HG02759 (cell line): ENCODE measurements at regions not wholly inside any gene's neighbourhood (a gene's known extent, or its start where the extent isn't known, plus 50 kb on each side); places are given as distances from the start of the nearest gene placed in this dataset.

ENCODE experiments used
- ATAC-seq: cut with Tn5 transposase; IDR thresholded peaks from one replicate; pipeline ENCODE4 v1.9.1; 2021; ENCODE audit warnings: mild to moderate bottlenecking, moderate library complexity; ENCODE audit not compliant: unreplicated experiment

DNA sequence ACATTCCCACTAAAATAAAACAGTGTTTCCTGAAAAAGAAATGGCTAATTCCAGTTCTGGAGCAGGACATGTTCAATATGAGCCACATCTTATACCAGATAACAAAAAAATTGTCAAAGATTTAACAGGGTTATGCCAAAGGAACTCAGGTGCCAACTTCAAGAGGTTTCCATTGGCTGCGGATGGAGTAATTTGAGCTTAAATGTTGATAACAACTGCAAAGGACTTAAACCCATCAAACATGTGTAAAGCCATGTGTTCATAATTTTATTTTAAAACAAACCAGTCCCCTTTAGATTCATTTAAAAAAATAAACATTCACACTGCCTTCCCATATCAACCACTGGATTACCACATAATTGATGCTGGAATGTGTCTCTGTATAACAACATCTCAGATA lies 156.4 kb upstream of the PCDH18 start:
- ATAC-seq: no peak

- no peak for ATAC-seq
These were observed 153.1 kb upstream of the PCDH18 start for GRCh38 chr4:137685357-137685756.

GRCh38 chr4:137681081-137681480 lies 148.8 kb upstream of the PCDH18 start:
- ATAC-seq: no peak

GRCh38 chr4:137678796-137679195 lies 146.5 kb upstream of the PCDH18 start:
- ATAC-seq: peak; percentile 68

DNA sequence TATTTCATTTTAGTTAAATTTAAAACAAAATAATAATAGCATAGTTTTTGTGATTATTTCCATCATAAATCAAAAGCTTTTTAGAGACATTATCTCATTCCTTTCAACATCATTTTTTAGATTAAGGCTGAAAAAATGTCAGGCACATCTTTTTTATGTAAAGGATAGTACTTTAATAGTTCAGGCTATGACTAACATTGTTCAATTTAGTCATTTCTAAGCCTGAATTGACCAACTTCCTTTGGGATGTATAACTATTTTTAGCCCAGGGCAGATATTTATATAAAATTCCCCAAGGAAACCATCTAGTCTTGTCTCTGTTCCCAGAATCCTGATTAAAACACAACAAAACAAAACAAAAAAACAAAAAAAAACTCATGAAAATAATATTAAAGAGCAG lies 145.6 kb upstream of the PCDH18 start:
- no peak for ATAC-seq

GRCh38 chr4:137676357-137676998 lies 144.2 kb upstream of the PCDH18 start:
- ATAC-seq: no peak

- ATAC-seq: no peak
These were observed 141.8 kb upstream of the PCDH18 start for GRCh38 chr4:137674066-137674465.

DNA sequence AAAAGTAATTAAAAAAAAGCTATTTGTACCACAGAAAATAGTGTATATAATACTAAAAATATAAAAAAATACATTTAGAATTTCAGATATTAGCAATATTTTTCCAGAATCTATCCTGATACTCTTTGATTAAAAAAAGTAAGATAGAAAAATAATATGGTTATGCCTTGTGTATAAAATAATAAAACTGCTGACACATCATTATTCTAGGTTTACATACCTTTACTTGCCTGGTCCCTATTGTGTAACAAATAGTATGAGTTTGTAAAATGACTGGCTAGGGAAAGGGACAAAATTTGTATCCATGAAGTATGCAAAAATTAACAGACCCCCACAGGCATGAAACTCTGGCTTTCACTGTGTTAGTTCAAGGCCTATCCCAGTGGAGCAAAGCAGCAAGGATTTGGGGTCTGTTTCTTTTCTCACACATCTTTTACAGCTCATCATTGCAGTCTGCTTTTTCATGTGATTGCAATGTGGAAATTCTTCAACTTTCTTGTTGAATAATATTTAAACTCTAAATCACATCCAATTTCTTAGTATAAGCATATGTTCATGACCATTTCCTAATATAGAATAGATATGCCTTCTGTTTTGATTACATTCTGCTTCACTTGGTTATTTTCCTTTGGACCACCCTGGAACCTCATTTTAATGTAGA lies 136.7 kb upstream of the PCDH18 start:
- ATAC-seq: no peak

- no peak for ATAC-seq
These were observed 132.1 kb upstream of the PCDH18 start for GRCh38 chr4:137664416-137664815.

GRCh38 chr4:137664046-137664387 lies 131.7 kb upstream of the PCDH18 start:
- no peak for ATAC-seq

- no peak for ATAC-seq
These were observed 131.2 kb upstream of the PCDH18 start for GRCh38 chr4:137663251-137664045.

GRCh38 chr4:137661693-137662092 lies 129.4 kb upstream of the PCDH18 start:
- no peak for ATAC-seq

- ATAC-seq: no peak
These were observed 127.9 kb upstream of the PCDH18 start for GRCh38 chr4:137660211-137660610.

DNA sequence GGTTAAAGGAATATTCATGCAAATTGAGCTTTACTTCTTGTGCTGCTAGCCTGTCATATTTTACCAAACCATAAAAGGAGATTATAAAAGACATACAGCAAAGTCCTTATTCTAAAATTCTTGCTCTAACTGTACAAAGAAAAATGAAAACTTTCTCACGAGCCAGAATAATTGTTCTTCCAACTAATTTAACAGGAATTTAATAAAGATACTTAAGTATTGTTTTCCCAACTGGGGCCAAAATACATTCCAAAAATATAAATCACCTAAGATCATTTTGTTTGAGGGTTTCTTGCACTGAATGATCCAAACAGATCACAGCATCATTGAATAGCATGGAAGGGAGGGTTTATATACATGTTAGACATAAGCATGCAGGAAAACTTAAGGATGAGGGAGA lies 127.1 kb upstream of the PCDH18 start:
- ATAC-seq: no peak

DNA sequence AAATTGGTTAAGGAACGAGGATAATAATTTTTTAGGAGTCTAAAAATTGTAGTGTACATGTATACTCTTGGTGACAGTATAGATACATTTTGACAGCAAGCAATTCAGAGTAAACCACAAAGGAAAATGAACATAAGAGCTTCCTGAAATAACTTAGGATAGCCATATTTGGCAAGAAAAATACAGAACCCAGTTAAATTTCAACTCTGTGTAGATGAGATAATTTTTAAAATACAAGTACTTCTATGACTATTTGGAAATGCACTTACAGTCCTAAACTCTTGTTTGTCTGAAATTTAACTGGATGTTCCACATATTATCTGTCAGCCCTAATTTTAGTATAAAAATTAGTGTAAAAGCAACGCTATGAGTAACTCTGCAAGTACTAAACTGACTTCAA lies 124.4 kb upstream of the PCDH18 start:
- no peak for ATAC-seq

- ATAC-seq: no peak
These were observed 123.0 kb upstream of the PCDH18 start for GRCh38 chr4:137655302-137655701.

- no peak for ATAC-seq
These were observed 118.8 kb upstream of the PCDH18 start for GRCh38 chr4:137651128-137651527.

- ATAC-seq: no peak
These were observed 117.6 kb upstream of the PCDH18 start for GRCh38 chr4:137649711-137650450.

DNA sequence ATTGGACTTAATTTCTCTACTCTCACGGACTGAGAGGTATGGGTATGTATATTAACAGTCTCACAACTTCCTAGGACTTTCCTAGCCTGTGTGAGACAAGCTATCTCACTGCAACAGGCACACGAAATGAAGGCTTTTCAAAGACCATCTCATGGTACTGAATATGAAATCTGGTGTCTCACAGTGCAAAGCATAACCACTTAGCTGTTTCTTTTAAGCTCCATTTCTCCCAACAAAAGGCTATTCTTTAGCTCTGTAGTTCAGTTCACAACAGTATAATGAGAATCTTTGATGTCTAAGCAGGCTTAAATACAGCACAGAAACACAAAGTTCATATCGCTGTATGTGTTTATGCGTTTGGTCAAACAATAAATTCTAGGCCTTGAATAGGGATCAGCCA lies 116.2 kb upstream of the PCDH18 start:
- no peak for ATAC-seq

- peak; percentile 88 for ATAC-seq
These were observed 115.1 kb upstream of the PCDH18 start for GRCh38 chr4:137647375-137647774.

DNA sequence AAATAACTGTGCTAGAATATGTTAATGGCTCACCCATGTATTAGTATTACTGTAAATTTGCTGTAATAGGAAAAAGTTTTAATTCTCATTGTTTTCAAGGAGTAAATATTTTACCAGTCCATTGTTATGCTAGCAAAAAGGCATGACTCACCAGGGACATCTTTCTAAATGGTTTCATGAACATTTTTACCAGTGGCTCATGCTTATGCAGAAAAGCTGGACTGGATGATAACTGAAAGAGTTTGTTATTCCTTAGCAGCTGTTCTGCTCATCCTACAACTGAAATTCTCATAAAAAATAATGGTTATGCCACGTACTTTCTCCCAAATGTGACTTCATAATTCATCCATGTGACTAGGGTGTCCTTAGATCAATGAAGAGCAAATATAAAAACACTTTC lies 111.9 kb upstream of the PCDH18 start:
- no peak for ATAC-seq
